Kidney epithelial cell (primary cell): ENCODE measurements at regions not wholly inside any gene's neighbourhood (a gene's known extent, or its start where the extent isn't known, plus 50 kb on each side); places are given as distances from the start of the nearest gene placed in this dataset.

ENCODE experiments used
- DNase-seq: peaks from one replicate; pipeline ENCODE4 v3.0.0-alpha.2; 2010; ENCODE audit warnings: low read depth
- H3K27me3 ChIP-seq: 2 replicates; pipeline ENCODE4 v1.6.0; 2011; ENCODE audit warnings: low read length; ENCODE audit not compliant: control insufficient read depth, insufficient read depth
- H3K36me3 ChIP-seq: 2 replicates; pipeline ENCODE4 v1.5.1; 2011; ENCODE audit warnings: low read length; ENCODE audit not compliant: control insufficient read depth, insufficient read depth
- H3K4me3 ChIP-seq: 2 replicates; pipeline ENCODE4 v1.5.1; 2011; ENCODE audit warnings: low read depth, mild to moderate bottlenecking, control low read depth, low read length
- CTCF ChIP-seq: IDR thresholded peaks from 2 replicates; pipeline ENCODE4 v1.5.1; 2011; ENCODE audit warnings: mild to moderate bottlenecking, moderate library complexity, low read length, control low read depth, inconsistent platforms; ENCODE audit not compliant: insufficient read depth, poor library complexity, severe bottlenecking

- TF ChIP-seq CTCF: no peak
- no peak for DNase-seq
- Histone ChIP-seq H3K27me3 (no peaks in the 10 kb centered on the region), H3K36me3 (no peaks in the 10 kb centered on the region), H3K4me3 (no peak overlapping the region)
These were observed 1466.5 kb downstream of the BRD1 start for GRCh38 chr22:48361099-48361639.

GRCh38 chr22:48359613-48359965 is 1468.1 kb downstream of the BRD1 start:
- DNase-seq: no peak

GRCh38 chr22:48358886-48359612 is 1468.6 kb downstream of the BRD1 start:
- H3K36me3 ChIP-seq: no peaks in the 10 kb centered on the region
- no peaks in the 10 kb centered on the region for H3K27me3 ChIP-seq
- no peak for DNase-seq
- H3K4me3 ChIP-seq: no peak overlapping the region
- TF ChIP-seq CTCF: no peak

More at GRCh38 chr22:48359613-48359965, 1468.1 kb downstream of the BRD1 start:
- no peak for TF ChIP-seq CTCF
- H3K36me3 ChIP-seq: no peaks in the 10 kb centered on the region
- no peak overlapping the region for H3K4me3 ChIP-seq
- H3K27me3 ChIP-seq: no peaks in the 10 kb centered on the region

GRCh38 chr22:48357961-48358360 is 1469.7 kb downstream of the BRD1 start:
- Histone ChIP-seq H3K27me3 (no peaks in the 10 kb centered on the region), H3K36me3 (no peaks in the 10 kb centered on the region), H3K4me3 (no peak overlapping the region)
- TF ChIP-seq CTCF: no peak
- DNase-seq: no peak

- no peak for TF ChIP-seq CTCF
- H3K36me3 ChIP-seq: no peaks in the 10 kb centered on the region
- H3K4me3 ChIP-seq: no peak overlapping the region
- no peak for DNase-seq
- H3K27me3 ChIP-seq: no peaks in the 10 kb centered on the region
These were observed 1470.5 kb downstream of the BRD1 start for GRCh38 chr22:48357196-48357595.

- TF ChIP-seq CTCF: no peak
- Histone ChIP-seq H3K4me3 (no peak overlapping the region), H3K27me3 (no peaks in the 10 kb centered on the region), H3K36me3 (no peaks in the 10 kb centered on the region)
- DNase-seq: no peak
These were observed 1470.9 kb downstream of the BRD1 start for GRCh38 chr22:48356731-48357130.
